ENCODE measurements at regions not wholly inside any gene's neighbourhood (a gene's known extent, or its start where the extent isn't known, plus 50 kb on each side); places are given as distances from the start of the nearest gene placed in this dataset.
"Not testable (repeated sequence)": the region's sequence is repeated elsewhere in the genome, so short reads cannot be mapped to it uniquely, and the experiment has no call there.

- 61 to 74% methylated on average over 5 to 7 of the region's 7 CpGs for WGBS, 2 experiments (ENCODE audit: insufficient coverage in 1 of 2, insufficient read length in 1 of 2)
- TF ChIP-seq, protein P1, sequence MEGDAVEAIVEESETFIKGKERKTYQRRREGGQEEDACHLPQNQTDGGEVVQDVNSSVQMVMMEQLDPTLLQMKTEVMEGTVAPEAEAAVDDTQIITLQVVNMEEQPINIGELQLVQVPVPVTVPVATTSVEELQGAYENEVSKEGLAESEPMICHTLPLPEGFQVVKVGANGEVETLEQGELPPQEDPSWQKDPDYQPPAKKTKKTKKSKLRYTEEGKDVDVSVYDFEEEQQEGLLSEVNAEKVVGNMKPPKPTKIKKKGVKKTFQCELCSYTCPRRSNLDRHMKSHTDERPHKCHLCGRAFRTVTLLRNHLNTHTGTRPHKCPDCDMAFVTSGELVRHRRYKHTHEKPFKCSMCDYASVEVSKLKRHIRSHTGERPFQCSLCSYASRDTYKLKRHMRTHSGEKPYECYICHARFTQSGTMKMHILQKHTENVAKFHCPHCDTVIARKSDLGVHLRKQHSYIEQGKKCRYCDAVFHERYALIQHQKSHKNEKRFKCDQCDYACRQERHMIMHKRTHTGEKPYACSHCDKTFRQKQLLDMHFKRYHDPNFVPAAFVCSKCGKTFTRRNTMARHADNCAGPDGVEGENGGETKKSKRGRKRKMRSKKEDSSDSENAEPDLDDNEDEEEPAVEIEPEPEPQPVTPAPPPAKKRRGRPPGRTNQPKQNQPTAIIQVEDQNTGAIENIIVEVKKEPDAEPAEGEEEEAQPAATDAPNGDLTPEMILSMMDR (conservative IDR thresholded peaks at IDR 0.05), result no peak
- DNase-seq, result peak; percentile 79
- no peak overlapping the region for H3K9ac ChIP-seq (ENCODE audit: extremely low read depth, low read length, poor library complexity, severe bottlenecking)
- no peak overlapping the region for H3K27ac Mint-ChIP-seq
- no peaks in the 10 kb centered on the region for H3K27me3 Mint-ChIP-seq (ENCODE audit: insufficient read depth)
- H3K4me1 ChIP-seq (ENCODE audit: control insufficient read depth, insufficient read depth, low read length), result no peaks in the 10 kb centered on the region
- no peak overlapping the region for H3K4me3 Mint-ChIP-seq
- H3K9me3 Mint-ChIP-seq, result no peaks in the 10 kb centered on the region
- peaks cover 3% of the 10 kb centered on the region for H3K4me1 Mint-ChIP-seq
- no peak overlapping the region for H3K4me3 ChIP-seq (ENCODE audit: low read length)
- H3K36me3 Mint-ChIP-seq (ENCODE audit: low read depth), result no peaks in the 10 kb centered on the region
- H3K9me3 ChIP-seq (ENCODE audit: control insufficient read depth, low read length), result peaks cover under 1% of the 10 kb centered on the region
- H3K36me3 ChIP-seq (ENCODE audit: control insufficient read depth, insufficient read depth, low read length), result no peaks in the 10 kb centered on the region
- H3K27me3 ChIP-seq (ENCODE audit: control insufficient read depth, insufficient read depth, low read length, poor library complexity, severe bottlenecking), result no peaks in the 10 kb centered on the region
- no peak overlapping the region for H3K27ac ChIP-seq (ENCODE audit: low read depth, low read length)
These were observed 68.1 kb upstream of the CDK6 start for GRCh38 chr7:92904244-92905131.

GRCh38 chr7:92898798-92899197, 62.4 kb upstream of the CDK6 start:
- DNase-seq, result no peak
- Histone ChIP-seq H3K27me3 (ENCODE audit: control insufficient read depth, insufficient read depth, low read length, poor library complexity, severe bottlenecking) (no peaks in the 10 kb centered on the region), H3K36me3 (ENCODE audit: control insufficient read depth, insufficient read depth, low read length) (no peaks in the 10 kb centered on the region), H3K4me3 (ENCODE audit: low read length) (no peak overlapping the region), H3K27ac (ENCODE audit: low read depth, low read length) (no peak overlapping the region), H3K9me3 (ENCODE audit: control insufficient read depth, low read length) (peaks cover 26% of the 10 kb centered on the region), H3K4me1 (ENCODE audit: control insufficient read depth, insufficient read depth, low read length) (no peaks in the 10 kb centered on the region), H3K9ac (ENCODE audit: extremely low read depth, low read length, poor library complexity, severe bottlenecking) (no peak overlapping the region)
- WGBS, 2 experiments (ENCODE audit: insufficient coverage in 1 of 2, insufficient read length in 1 of 2), result 91 to 94% methylated on average over 2 to 5 of the region's 5 CpGs
- TF ChIP-seq, protein P1 (conservative IDR thresholded peaks at IDR 0.05), result no peak
- peaks cover 10% of the 10 kb centered on the region for H3K27me3 Mint-ChIP-seq (ENCODE audit: insufficient read depth)
- H3K27ac Mint-ChIP-seq, result no peak overlapping the region
- H3K4me1 Mint-ChIP-seq, result peaks cover 3% of the 10 kb centered on the region
- peaks cover 38% of the 10 kb centered on the region for H3K9me3 Mint-ChIP-seq
- no peak overlapping the region for H3K4me3 Mint-ChIP-seq
- H3K36me3 Mint-ChIP-seq (ENCODE audit: low read depth), result peaks cover 3% of the 10 kb centered on the region

GRCh38 chr7:92894857-92895256, 58.5 kb upstream of the CDK6 start:
- H3K4me1 ChIP-seq (ENCODE audit: control insufficient read depth, insufficient read depth, low read length); H3K36me3 ChIP-seq (ENCODE audit: control insufficient read depth, insufficient read depth, low read length); H3K4me3 ChIP-seq (ENCODE audit: low read length); H3K4me1 Mint-ChIP-seq; H3K9ac ChIP-seq (ENCODE audit: extremely low read depth, low read length, poor library complexity, severe bottlenecking); H3K27ac Mint-ChIP-seq; H3K36me3 Mint-ChIP-seq (ENCODE audit: low read depth); H3K4me3 Mint-ChIP-seq; DNase-seq; H3K27me3 ChIP-seq (ENCODE audit: control insufficient read depth, insufficient read depth, low read length, poor library complexity, severe bottlenecking); H3K27ac ChIP-seq (ENCODE audit: low read depth, low read length): not testable (repeated sequence)
- H3K9me3 Mint-ChIP-seq, result peaks cover 47% of the 10 kb centered on the region
- 90 to 94% methylated on average over 2 of the region's 2 CpGs for WGBS, 2 experiments (ENCODE audit: insufficient coverage in 1 of 2, insufficient read length in 1 of 2)
- peaks cover 31% of the 10 kb centered on the region for H3K9me3 ChIP-seq (ENCODE audit: control insufficient read depth, low read length)
- peaks cover 20% of the 10 kb centered on the region for H3K27me3 Mint-ChIP-seq (ENCODE audit: insufficient read depth)

All from endodermal cell (in vitro differentiated cells).